Neuron (in vitro differentiated cells): ENCODE measurements at regions not wholly inside any gene's neighbourhood (a gene's known extent, or its start where the extent isn't known, plus 50 kb on each side); places are given as distances from the start of the nearest gene placed in this dataset.

Experiments
- H2AFZ ChIP-seq: one replicate; pipeline ENCODE4 v1.6.1; 2013; ENCODE audit warnings: low read depth, mild to moderate bottlenecking, inconsistent platforms, low read length, moderate library complexity
- H3K27me3 ChIP-seq: one replicate; pipeline ENCODE4 v1.6.1; 2013; ENCODE audit warnings: low read length; ENCODE audit not compliant: insufficient read depth
- H3K36me3 ChIP-seq: one replicate; pipeline ENCODE4 v1.6.1; 2013; ENCODE audit warnings: low read length; ENCODE audit not compliant: insufficient read depth
- H3K4me1 ChIP-seq: one replicate; pipeline ENCODE4 v1.6.1; 2013; ENCODE audit warnings: low read length; ENCODE audit not compliant: insufficient read depth
- H3K4me3 ChIP-seq: 2 replicates; pipeline ENCODE4 v1.5.1; 2013; ENCODE audit warnings: mild to moderate bottlenecking, low read length, moderate library complexity
- H3K9me3 ChIP-seq: one replicate; pipeline ENCODE4 v1.6.1; 2013; ENCODE audit warnings: low read length

DNA sequence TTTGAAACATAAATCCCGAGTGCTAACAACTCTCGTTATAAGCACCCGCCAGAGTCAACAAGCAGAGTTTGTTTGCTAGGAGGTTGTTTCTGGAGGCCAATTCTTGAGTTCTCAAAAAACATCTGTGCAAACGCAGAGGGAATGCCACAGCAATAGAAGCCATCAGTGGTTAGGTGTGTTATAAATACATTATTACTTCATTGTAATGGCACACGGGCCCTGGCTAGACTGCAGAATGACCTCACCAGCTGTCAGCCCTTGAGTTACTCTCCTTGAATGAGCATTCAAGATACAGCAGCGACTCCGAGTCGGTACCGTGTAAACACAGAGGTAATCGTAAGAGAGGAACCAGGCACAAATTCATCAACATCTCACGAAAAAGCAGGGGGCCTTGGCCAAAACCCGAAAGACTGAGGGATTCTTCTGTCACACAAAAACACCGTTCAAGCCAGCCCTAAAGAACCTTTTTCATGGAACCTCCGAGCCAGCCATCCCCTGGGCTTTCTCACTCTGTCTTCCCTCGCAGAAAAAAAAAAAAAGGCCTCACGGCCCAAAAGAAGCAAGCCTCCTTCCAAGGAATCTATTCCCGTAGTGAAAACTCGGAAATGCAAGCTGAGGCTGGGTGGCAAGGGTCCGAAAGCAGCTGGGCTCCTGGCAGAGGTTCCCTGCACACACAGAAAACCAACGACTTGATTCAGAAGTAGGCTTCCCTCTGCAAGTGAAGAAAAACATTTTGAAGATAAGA is 133.7 kb upstream of the MEIS1 start:
- Histone ChIP-seq H2AFZ (no peak overlapping the region), H3K9me3 (no peaks in the 10 kb centered on the region), H3K36me3 (no peaks in the 10 kb centered on the region), H3K4me3 (no peak overlapping the region), H3K4me1 (peaks cover 6% of the 10 kb centered on the region), H3K27me3 (no peaks in the 10 kb centered on the region)

GRCh38 chr2:66283787-66284186 is 151.1 kb upstream of the MEIS1 start:
- Histone ChIP-seq H3K9me3 (no peaks in the 10 kb centered on the region), H3K4me3 (no peak overlapping the region)

GRCh38 chr2:66281980-66282379 is 152.9 kb upstream of the MEIS1 start:
- Histone ChIP-seq H3K4me1 (no peaks in the 10 kb centered on the region), H3K27me3 (no peaks in the 10 kb centered on the region), H3K4me3 (no peak overlapping the region), H3K9me3 (no peaks in the 10 kb centered on the region), H3K36me3 (no peaks in the 10 kb centered on the region), H2AFZ (no peak overlapping the region)

More at GRCh38 chr2:66283787-66284186, 151.1 kb upstream of the MEIS1 start:
- no peak overlapping the region for H2AFZ ChIP-seq
- no peaks in the 10 kb centered on the region for H3K27me3 ChIP-seq
- no peaks in the 10 kb centered on the region for H3K4me1 ChIP-seq
- no peaks in the 10 kb centered on the region for H3K36me3 ChIP-seq

DNA sequence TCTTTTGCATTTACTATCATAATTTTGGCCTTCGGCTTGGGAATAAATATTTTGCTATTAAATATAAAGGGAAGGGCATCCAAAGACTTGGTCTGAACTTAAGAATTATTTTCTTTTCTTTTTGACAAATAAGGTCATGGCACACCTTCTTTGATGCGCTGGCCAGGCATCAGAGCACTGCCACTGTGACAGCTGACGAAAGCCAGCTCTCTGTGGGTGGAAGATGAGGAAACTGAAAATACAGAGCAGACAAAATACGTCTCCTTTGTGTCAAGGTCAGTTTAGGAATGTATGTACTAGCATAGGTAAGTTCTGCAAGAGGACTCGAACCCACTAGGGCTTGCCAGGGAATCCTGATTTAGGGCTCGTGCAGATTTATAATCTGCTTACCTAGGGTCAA is 155.9 kb upstream of the MEIS1 start:
- H3K4me1 ChIP-seq, result no peaks in the 10 kb centered on the region
- H3K36me3 ChIP-seq, result no peaks in the 10 kb centered on the region
- no peaks in the 10 kb centered on the region for H3K27me3 ChIP-seq
- no peaks in the 10 kb centered on the region for H3K9me3 ChIP-seq
- H2AFZ ChIP-seq, result no peak overlapping the region
- no peak overlapping the region for H3K4me3 ChIP-seq

GRCh38 chr2:66275984-66276383 is 158.9 kb upstream of the MEIS1 start:
- no peak overlapping the region for H3K4me3 ChIP-seq
- no peaks in the 10 kb centered on the region for H3K36me3 ChIP-seq
- H2AFZ ChIP-seq, result no peak overlapping the region
- H3K9me3 ChIP-seq, result no peaks in the 10 kb centered on the region
- H3K4me1 ChIP-seq, result no peaks in the 10 kb centered on the region
- no peaks in the 10 kb centered on the region for H3K27me3 ChIP-seq

DNA sequence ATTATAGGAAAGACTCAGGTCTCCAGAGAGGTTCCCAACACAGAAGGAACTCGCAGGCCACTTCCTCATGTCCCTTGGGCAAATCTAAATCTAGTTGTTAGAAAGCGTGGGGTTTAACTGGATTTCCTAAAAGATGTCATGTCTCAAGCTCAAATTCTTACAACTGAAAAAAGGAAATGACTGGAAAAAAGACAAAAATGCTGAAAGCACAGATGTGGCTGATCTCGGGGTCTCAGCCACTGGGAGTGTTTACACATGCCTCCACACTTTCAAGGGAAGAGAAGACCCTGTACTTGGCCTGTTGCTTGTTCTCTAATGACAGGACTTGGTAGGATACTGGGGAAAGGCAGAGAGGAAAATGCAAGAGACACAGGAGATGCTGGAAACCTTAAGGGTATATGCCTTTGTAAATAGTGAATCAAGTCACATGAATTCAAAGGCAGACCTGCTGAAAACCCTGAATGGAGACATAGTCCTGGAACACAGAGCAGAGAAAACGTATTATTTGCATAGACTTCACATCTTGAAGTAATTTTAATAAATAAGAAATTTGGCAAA is 160.9 kb upstream of the MEIS1 start:
- no peaks in the 10 kb centered on the region for H3K27me3 ChIP-seq
- no peak overlapping the region for H3K4me3 ChIP-seq
- no peaks in the 10 kb centered on the region for H3K36me3 ChIP-seq
- H3K4me1 ChIP-seq, result no peaks in the 10 kb centered on the region
- H2AFZ ChIP-seq, result no peak overlapping the region
- H3K9me3 ChIP-seq, result no peaks in the 10 kb centered on the region

DNA sequence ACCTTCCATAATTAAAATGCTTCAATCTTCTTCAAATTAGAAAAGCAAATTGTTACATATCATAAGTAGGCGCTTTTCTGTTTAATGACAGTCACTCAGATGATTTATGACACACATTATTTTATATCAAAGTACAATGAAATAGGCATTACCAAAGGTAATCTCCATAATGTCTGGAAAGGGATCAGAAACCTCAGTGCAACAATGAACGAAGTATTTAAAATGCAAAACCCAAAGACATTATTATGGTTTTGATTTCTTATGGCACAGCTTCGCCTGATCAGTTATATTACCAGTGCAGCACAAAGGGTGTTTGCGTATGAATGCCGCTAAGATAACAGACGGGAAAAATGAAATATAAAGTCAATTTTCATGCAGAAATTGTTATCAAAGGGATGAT is 162.2 kb upstream of the MEIS1 start:
- Histone ChIP-seq H3K9me3 (no peaks in the 10 kb centered on the region), H3K4me1 (no peaks in the 10 kb centered on the region), H2AFZ (no peak overlapping the region)

GRCh38 chr2:66271777-66272176 is 163.1 kb upstream of the MEIS1 start:
- Histone ChIP-seq H3K27me3 (no peaks in the 10 kb centered on the region), H3K4me3 (no peak overlapping the region), H3K4me1 (no peaks in the 10 kb centered on the region), H2AFZ (no peak overlapping the region), H3K9me3 (no peaks in the 10 kb centered on the region), H3K36me3 (no peaks in the 10 kb centered on the region)

More for the DNA sequence above, 162.2 kb upstream of the MEIS1 start:
- Histone ChIP-seq H3K27me3 (no peaks in the 10 kb centered on the region), H3K36me3 (no peaks in the 10 kb centered on the region), H3K4me3 (no peak overlapping the region)

GRCh38 chr2:66270247-66270646 is 164.7 kb upstream of the MEIS1 start:
- H3K4me3 ChIP-seq, result no peak overlapping the region
- H3K4me1 ChIP-seq, result no peaks in the 10 kb centered on the region
- H2AFZ ChIP-seq, result no peak overlapping the region
- H3K36me3 ChIP-seq, result no peaks in the 10 kb centered on the region
- no peaks in the 10 kb centered on the region for H3K27me3 ChIP-seq
- no peaks in the 10 kb centered on the region for H3K9me3 ChIP-seq

GRCh38 chr2:66269166-66269565 is 165.8 kb upstream of the MEIS1 start:
- H3K27me3 ChIP-seq, result no peaks in the 10 kb centered on the region
- H3K4me1 ChIP-seq, result no peaks in the 10 kb centered on the region
- no peaks in the 10 kb centered on the region for H3K9me3 ChIP-seq
- no peaks in the 10 kb centered on the region for H3K36me3 ChIP-seq
- H2AFZ ChIP-seq, result no peak overlapping the region
- H3K4me3 ChIP-seq, result no peak overlapping the region

DNA sequence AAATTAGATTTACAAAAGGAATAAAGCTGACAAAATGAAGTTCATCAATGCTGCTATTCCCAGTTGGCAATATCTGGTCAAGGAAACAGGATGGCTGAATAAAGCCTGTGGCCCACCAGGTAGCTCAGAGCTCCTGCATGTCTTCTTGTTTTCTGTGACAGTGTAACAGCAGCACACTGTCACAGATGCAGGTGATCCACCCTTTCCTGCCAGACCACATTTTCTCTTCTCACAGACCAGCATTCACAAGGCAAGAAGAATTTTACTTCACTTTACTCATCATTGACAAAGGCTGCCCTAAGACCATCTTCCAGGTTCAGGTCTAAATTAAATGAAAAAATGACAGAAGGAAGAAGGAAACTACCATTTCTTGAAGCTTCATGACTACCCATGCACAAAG is 166.2 kb upstream of the MEIS1 start:
- H3K36me3 ChIP-seq, result no peaks in the 10 kb centered on the region
- H2AFZ ChIP-seq, result no peak overlapping the region
- no peaks in the 10 kb centered on the region for H3K27me3 ChIP-seq
- H3K4me1 ChIP-seq, result no peaks in the 10 kb centered on the region
- no peak overlapping the region for H3K4me3 ChIP-seq
- no peaks in the 10 kb centered on the region for H3K9me3 ChIP-seq

GRCh38 chr2:66264354-66264753 is 170.6 kb upstream of the MEIS1 start:
- Histone ChIP-seq H3K36me3 (no peaks in the 10 kb centered on the region), H3K4me1 (no peaks in the 10 kb centered on the region), H3K9me3 (no peaks in the 10 kb centered on the region), H3K27me3 (no peaks in the 10 kb centered on the region), H3K4me3 (no peak overlapping the region), H2AFZ (no peak overlapping the region)

GRCh38 chr2:66255867-66256266 is 179.1 kb upstream of the MEIS1 start:
- Histone ChIP-seq H3K36me3 (no peaks in the 10 kb centered on the region), H3K9me3 (no peaks in the 10 kb centered on the region), H3K4me1 (no peaks in the 10 kb centered on the region), H3K27me3 (no peaks in the 10 kb centered on the region), H3K4me3 (no peak overlapping the region), H2AFZ (no peak overlapping the region)

DNA sequence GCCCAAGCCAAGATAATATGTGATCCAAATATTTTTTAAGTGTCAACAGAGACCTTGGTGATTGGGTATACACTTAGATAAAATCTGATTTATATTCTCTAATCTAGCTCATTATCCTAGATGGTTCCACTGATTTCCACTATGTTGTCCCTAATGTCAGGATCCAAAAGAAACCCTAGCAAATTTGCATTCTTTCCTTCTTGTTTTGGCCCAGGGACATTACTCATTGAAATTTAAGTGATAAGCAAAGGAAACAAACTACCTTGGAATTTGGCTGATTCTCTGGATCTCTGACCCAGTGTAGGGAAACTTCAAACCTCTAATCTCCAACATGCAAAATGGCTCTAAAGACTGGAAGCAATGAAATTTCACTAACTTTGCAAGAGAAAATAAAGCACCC is 179.8 kb upstream of the MEIS1 start:
- Histone ChIP-seq H3K4me1 (no peaks in the 10 kb centered on the region), H3K36me3 (no peaks in the 10 kb centered on the region), H3K27me3 (no peaks in the 10 kb centered on the region), H3K9me3 (no peaks in the 10 kb centered on the region), H3K4me3 (no peak overlapping the region), H2AFZ (no peak overlapping the region)
